NCI-H2107 treated with DMSO at 0.1 percent for 48 hours (cell line): ENCODE measurements at regions not wholly inside any gene's neighbourhood (a gene's known extent, or its start where the extent isn't known, plus 50 kb on each side); places are given as distances from the start of the nearest gene placed in this dataset.
"Not testable (repeated sequence)": the region's sequence is repeated elsewhere in the genome, so short reads cannot be mapped to it uniquely, and the experiment has no call there.

Source experiments
- DNase-seq: peaks from one replicate; lab custom pipeline; 2025; ENCODE audit not compliant: unreplicated experiment; lab: John Stamatoyannopoulos, UW

GRCh38 chr3:164927728-164928127 is 150.6 kb downstream of the SI start:
- DNase-seq: no peak

DNA sequence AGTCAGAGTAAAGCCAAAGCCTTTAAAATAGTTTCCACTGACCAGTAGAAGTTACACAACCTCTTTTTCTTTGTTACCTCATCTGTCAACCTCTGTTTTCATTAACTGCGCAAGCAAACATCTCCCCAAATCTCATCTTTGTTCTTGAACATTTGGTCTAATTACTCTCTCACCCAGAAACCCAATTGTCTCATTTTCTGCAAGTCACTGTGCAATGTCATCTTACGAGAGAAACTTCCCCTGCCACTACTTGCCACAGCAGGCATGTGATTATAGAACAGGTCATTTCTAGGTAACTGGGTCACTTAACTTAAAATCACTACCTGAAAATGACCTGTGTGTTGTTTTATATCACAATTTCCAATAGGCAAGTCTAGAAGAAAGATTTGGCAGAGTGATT is 159.4 kb downstream of the SI start:
- DNase-seq: no peak

GRCh38 chr3:164912916-164913315 is 165.4 kb downstream of the SI start:
- no peak for DNase-seq

- DNase-seq: no peak
Measured at GRCh38 chr3:164903820-164904451, 174.4 kb downstream of the SI start.

GRCh38 chr3:164897342-164897741 is 181.0 kb downstream of the SI start:
- peak; percentile 47 for DNase-seq

DNA sequence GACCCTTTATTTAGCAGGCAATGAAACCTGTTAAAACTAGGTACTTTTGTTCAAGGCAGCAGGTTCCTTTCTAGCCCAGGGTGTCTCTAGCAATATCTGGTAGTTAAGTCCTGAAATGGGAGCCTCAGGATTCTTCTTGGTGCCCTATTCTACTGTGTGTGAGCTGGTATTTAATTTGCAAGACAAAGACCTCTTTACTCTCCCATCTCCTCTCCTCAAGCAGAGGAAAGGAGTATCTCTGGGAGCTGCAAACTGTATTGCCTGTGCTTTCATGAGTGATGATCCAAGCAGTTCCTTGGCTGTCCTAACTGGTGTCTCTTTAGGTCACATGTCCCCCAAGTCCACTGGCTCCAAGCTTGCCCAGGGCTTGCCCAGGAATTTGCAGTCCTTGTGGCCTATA is 188.2 kb downstream of the SI start:
- no peak for DNase-seq

- DNase-seq: no peak
Measured at GRCh38 chr3:164883171-164883570, 195.1 kb downstream of the SI start.

DNA sequence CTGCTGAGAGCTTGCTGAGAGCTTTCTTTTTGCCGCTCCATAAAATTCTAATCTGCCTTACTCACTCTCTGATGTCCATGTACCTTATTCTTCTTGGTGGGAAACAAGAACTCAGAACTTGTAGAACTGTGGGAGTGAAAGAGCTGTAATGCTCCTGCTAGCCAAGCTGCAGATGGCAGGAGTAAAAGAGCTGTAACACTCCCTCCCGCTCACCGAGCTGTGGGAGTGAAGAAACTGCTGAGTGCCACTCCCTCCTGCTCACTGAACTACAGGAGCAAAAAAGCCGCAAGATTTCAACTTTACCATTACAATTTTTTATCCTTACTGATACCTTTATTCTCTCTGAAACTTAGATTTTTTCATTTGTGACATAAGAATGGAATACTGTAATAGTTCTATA is 199.1 kb downstream of the SI start:
- no peak for DNase-seq

DNA sequence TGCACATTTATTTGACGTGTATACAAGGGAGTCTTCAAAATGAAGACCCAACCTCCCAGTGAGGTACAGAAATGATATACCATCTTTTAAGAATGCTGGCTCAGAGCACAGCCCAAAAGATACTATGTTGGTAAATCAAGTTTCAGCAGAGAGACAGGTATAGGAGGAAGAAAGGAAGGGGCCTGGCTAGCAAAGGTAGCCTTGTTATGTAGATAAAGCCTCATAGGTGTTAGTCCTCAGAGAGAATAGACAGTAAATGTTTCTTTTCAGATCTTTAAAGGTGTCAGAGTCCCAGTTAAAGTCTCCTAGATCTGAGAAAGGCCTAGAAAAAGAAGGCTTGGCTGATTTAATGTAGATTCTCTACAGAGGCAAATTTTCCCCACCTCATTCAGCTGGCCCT is 213.8 kb downstream of the SI start:
- no peak for DNase-seq

- DNase-seq: no peak
Measured at GRCh38 chr3:164852866-164853265, 225.4 kb downstream of the SI start.

DNA sequence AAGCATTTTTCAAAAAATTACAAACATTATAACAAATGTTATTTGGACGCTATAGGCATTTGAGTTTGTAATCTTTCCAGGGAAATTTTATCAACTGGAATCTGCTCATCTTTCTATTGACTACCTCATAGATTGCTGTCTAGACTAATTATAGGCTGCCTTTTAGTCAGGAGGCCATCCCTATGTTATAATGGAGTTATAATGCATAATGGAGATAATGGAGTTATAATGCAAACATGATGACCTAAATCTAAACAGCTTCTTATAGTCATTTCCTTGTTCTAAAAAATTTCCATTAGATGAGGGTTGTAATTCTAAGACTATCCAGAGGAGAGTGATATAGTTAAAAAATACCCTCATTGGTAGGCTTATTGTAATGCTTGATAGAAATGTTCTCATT is 226.4 kb downstream of the SI start:
- no peak for DNase-seq

DNA sequence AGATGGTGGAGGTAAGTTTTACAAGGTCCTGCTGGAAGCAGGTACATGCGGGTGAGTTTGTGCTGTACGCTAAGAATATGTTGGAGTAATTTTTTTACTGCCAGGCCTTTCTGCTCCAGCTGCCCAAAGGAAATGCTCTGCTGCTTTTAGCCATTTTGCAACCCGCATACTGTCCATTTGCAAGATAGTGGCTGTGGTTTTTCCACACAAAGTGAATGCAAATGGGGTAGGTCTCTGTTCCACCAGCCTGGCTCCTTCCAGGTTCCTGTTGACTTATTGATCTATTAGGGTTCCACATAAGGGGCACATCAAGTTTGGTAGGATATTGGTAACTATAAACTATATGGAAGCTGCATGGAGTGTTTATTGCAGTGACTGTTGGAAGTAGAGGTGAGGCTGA is 227.1 kb downstream of the SI start:
- DNase-seq: no peak

DNA sequence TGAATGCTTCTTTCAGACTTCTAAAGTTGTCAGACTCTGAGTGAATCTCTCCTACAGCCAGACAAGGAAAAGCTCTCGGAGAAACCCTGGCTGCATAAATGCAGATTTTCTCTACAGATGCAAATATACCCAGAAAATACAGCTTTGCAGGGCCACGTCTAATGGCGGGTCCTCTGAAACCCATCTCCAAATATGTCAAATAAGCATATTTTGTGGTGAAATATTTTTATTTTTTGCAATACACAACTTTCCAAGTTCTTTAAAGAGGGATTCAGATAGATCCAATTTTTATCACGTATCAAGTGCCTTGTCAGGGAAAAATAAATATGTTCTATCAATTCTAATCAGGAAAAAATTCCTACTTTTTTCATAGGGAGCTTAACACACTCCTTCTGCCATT is 229.4 kb downstream of the SI start:
- DNase-seq: no peak

- no peak for DNase-seq
Measured at GRCh38 chr3:164845739-164846138, 232.6 kb downstream of the SI start.

DNA sequence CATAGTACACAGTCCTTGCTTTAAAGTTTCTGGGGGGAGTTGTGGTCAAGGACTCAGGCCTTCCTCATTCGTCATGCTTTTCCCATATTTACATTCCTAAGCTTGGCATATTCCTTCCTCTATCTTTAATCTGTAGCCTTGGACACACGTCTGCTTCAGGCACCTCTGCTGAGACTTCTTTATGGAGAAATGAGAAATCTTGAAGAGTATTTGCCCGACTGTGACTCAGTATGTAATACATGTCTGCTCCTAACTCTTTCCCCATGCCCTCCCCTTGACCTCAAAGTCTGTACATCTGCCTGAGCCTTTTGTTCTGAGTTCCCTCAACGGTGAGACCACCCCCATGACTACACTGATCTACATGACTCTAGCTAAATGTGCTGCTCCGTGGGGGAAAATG is 246.1 kb downstream of the SI start:
- no peak for DNase-seq

DNA sequence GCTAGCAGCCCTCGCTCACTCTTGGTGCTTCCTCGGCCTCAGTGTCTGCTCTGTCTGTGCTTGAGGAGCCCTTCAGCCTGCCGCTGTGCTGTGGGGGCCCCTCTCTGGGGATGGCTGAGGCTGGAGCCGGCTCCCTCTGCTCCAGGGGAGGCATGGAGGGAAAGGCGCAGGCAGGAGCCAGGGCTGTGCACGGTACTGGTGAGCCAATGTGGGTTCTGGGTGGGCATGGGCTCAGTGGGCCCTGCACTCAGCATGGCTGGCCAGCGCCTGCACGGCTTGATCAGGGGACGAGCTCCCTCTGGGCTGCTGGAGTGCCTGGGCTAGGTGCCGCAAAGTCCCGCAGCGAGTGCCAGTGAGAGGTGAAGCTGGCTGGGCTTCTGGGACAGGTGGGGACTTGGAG is 260.0 kb downstream of the SI start:
- DNase-seq: no peak

DNA sequence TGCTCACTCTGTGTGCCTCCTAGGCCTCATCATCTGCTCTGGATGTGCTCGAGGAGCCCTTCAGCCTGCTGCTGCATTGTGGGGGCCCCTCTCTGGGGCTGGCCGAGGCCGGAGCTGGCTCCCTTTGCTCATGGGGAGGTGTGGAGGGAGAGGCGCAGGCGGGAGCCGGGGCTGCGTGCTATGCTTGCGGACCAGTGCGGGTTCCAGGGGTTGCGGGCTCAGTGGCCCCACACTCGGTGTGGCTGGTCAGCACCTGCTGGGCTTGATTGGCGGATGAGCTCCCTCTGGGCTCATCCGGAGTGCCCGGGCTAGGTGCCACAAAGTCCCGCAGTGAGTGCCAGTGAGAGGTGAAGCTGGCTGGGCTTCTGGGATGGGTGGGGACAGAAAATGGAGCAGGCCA is 264.2 kb downstream of the SI start:
- DNase-seq: no peak

DNA sequence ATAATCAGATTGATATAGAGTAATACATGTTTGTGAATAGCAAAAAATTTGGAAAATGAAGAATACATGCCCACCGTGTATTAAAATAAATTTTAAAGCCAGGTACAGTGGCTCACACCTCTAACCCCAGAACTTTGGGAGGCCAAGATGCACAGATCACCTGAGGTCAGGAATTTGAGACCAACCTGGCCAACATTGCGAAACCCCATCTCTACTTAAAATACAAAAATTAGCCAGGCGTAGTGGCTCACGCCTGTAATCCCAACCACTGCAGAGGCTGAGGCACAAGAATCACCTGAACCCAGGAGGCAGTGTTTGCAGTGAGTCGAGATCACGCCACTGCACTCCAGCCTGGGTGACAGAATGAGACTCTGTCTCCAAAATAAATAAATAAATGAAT is 266.3 kb downstream of the SI start:
- no peak for DNase-seq

- no peak for DNase-seq
Measured at GRCh38 chr3:164806188-164806587, 272.1 kb downstream of the SI start.

DNA sequence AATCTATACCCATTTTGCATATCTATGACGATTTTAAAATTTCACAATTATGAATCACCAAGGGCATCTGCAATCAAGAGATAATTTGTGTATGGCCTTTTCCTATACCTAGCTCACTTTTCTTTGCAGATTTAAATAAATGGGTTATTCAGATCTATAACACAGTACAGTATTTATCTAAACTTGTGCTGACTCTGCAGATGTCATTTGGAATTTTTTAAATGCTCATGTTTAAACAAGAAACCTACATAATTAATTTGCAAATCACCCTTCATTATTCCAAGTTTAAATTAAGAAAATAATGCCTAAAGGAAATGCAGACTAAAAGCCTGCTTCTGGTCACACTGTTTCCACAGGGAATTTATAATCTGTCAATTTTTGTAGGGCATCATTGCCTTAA is 284.2 kb downstream of the SI start:
- DNase-seq: no peak

DNA sequence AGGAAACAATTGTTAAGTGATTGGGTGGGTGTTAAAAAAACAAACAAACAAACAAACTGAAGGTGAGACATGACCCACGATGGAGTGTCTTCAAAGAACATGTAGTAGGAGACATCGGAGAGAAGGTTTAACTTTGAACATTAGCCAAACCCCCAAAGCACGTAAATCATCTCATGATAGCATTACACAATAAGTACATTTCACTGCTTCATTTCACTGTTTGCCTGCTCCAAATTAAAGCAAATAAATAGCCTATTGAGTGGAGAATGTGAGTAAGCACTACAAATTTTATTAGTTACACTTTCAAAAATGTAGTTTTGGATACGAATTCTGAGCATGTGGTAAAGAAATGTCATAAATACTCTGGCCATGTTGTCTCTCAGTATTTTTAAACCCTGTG is 287.0 kb downstream of the SI start:
- no peak for DNase-seq

DNA sequence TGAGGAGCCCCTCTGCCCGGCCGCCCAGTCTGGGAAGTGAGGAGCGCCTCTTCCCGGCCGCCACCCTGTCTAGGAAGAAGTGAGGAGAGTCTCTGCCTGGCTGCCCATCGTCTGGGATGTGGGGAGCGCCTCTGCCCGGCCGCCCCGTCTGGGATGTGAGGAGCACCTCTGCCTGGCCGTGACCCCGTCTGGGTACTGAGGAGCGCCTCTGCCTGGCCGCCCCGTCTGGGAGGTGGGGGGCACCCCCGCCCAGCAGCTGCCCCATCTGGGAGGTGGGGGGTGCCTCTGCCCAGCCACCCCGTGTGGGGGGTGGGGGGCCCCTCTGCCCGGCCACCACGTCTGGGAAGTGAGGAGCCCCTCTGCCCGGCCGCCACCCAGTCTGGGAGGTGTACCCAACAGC is 293.9 kb downstream of the SI start:
- not testable (repeated sequence) for DNase-seq

- no peak for DNase-seq
Measured at GRCh38 chr3:164781755-164782154, 296.5 kb downstream of the SI start.

DNA sequence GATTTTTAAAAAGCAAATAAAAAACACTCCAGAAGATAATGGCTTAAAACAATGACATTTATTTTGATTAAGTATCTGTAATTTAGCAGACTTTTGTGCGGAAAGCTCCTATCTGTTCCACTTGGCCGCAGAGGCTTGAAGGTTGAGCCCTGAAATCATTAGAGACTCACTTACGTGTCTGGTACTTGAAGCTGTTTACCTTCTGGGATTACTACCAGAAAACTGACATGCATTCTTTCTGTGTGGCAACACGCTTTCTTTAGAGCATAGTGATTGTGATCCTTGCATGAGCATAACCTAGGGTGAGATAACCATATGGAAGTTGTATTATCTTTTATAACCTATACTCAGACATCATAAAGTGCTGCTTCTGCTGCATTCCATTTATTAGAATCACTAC is 298.5 kb downstream of the SI start:
- no peak for DNase-seq
